HCT116 (cell line): ENCODE measurements at regions not wholly inside any gene's neighbourhood (a gene's known extent, or its start where the extent isn't known, plus 50 kb on each side); places are given as distances from the start of the nearest gene placed in this dataset.

Source experiments
- ATAC-seq: fragments of 200-7000 bp; cut with Tn5 transposase; 2 replicates; pipeline ENCODE4 v1.9.1; 2020; ENCODE audit warnings: mild to moderate bottlenecking, moderate library complexity
- BruUV-seq: library from RNA; stranded (reverse); fragments of 400-500 nt; replicated peaks from 2 replicates; lab custom pipeline; 2021; lab: Mats Ljungman, UMichigan
- CTCF ChIA-PET: fragments of 300-600 bp; sonication (Branson Sonifier 250); formaldehyde crosslinking; loops from one replicate; lab custom pipeline; 2021; ENCODE audit warnings: antibody characterized with exemption; lab: Charles Lee
- POLR2A ChIA-PET: fragments of 300-600, 350-600 bp; sonication (Branson Sonifier 250); formaldehyde crosslinking; loops from one replicate; lab custom pipeline; 2021; ENCODE audit warnings: antibody characterized with exemption; lab: Charles Lee
- RAD21 ChIA-PET, 2 experiments: fragments of 300-600 bp; sonication (Branson Sonifier 250); formaldehyde crosslinking; loops; one replicate each; lab custom pipeline; 2023; ENCODE audit warnings: low total read pairs in 2 of 2; ENCODE audit not compliant: uncharacterized antibody in 2 of 2, unreplicated experiment in 2 of 2, low non-redundant PET in 1 of 2; lab: Charles Lee
- DNase-seq: peaks from one replicate; pipeline ENCODE4 v3.0.0-alpha.2; 2010; ENCODE audit warnings: low read depth, low spot score
- H2AFZ ChIP-seq: fragments of 200-600 bp; shearing (Covaris generic), sonication (generic); 2 replicates; pipeline ENCODE4 v1.6.1; 2017; ENCODE audit warnings: low read depth, mixed run types, mixed read lengths, antibody characterized with exemption, low read length; ENCODE audit not compliant: poor library complexity, severe bottlenecking
- H3K27ac ChIP-seq: 2 replicates; pipeline ENCODE4 v1.5.1; 2012; ENCODE audit warnings: low read depth, low read length
- H3K27me3 ChIP-seq: fragments of 200-600 bp; sonication (generic); 2 replicates; pipeline ENCODE4 v1.6.1; 2016; ENCODE audit warnings: mixed run types, low read length, mixed read lengths; ENCODE audit not compliant: insufficient read depth
- H3K36me3 ChIP-seq, 2 experiments: fragments of 200-500 bp in 1 of 2; fragments of 200-600 bp in 1 of 2; sonication (Bioruptor generic) in 1 of 2; sonication (generic) in 1 of 2; 2 replicates each; pipeline versions ENCODE4 v1.5.1 to v1.6.1; 2014 to 2016; ENCODE audit warnings: low read length in 2 of 2, inconsistent platforms in 1 of 2, mixed read lengths in 1 of 2, mixed run types in 1 of 2; ENCODE audit not compliant: insufficient read depth in 2 of 2, control insufficient read depth in 1 of 2
- H3K4me1 ChIP-seq, 2 experiments: fragments of 200-600 bp in 1 of 2; sonication (generic) in 1 of 2; 2 replicates each; pipeline versions ENCODE4 v1.5.1 to v1.6.1; 2012 to 2017; ENCODE audit warnings: low read length in 2 of 2, inconsistent platforms in 1 of 2, mild to moderate bottlenecking in 1 of 2, mixed read lengths in 1 of 2, mixed run types in 1 of 2, moderate library complexity in 1 of 2; ENCODE audit not compliant: insufficient read depth in 2 of 2, control insufficient read depth in 1 of 2
- H3K4me2 ChIP-seq: fragments of 200-600 bp; sonication (generic); 2 replicates; pipeline ENCODE4 v1.6.1; 2017; ENCODE audit warnings: mixed run types, low read length, mixed read lengths
- H3K4me3 ChIP-seq, 2 experiments: fragments of 200-600 bp in 1 of 2; sonication (generic) in 1 of 2; replicated peaks in 1 of 2; 2 replicates each; pipeline ENCODE4 v1.5.1; 2011 to 2016; ENCODE audit warnings: low read length in 2 of 2, control low read depth in 1 of 2, low read depth in 1 of 2, mild to moderate bottlenecking in 1 of 2, mixed read lengths in 1 of 2, mixed run types in 1 of 2
- H3K79me2 ChIP-seq: fragments of 200-600 bp; sonication (generic); 2 replicates; pipeline ENCODE4 v1.6.1; 2017; ENCODE audit warnings: mild to moderate bottlenecking, mixed run types, low read length, moderate library complexity, mixed read lengths; ENCODE audit not compliant: insufficient read depth
- H3K9ac ChIP-seq: fragments of 200-600 bp; sonication (generic); 2 replicates; pipeline ENCODE4 v1.6.1; 2016; ENCODE audit warnings: low read length, mixed read lengths
- H3K9me2 ChIP-seq: fragments of 200-600 bp; sonication (generic), shearing (Covaris generic); 2 replicates; pipeline ENCODE4 v1.6.1; 2017; ENCODE audit warnings: mixed run types, mild to moderate bottlenecking, moderate library complexity; ENCODE audit not compliant: insufficient read depth
- H3K9me3 ChIP-seq, 2 experiments: fragments of 200-500 bp in 1 of 2; fragments of 200-600 bp in 1 of 2; sonication (Bioruptor generic) in 1 of 2; sonication (generic) in 1 of 2; 2 replicates each; pipeline ENCODE4 v1.6.1; 2014 to 2017; ENCODE audit warnings: low read length in 2 of 2, mixed read lengths in 2 of 2, inconsistent platforms in 1 of 2, low read depth in 1 of 2, mild to moderate bottlenecking in 1 of 2, mixed run types in 1 of 2, moderate library complexity in 1 of 2; ENCODE audit not compliant: control insufficient read depth in 1 of 2, insufficient read depth in 1 of 2
- H4K20me1 ChIP-seq: fragments of 200-600 bp; sonication (generic), shearing (Covaris generic); 2 replicates; pipeline ENCODE4 v1.6.1; 2017; ENCODE audit warnings: mixed run types, mild to moderate bottlenecking, moderate library complexity; ENCODE audit not compliant: insufficient read depth
- ATF3 ChIP-seq: IDR thresholded peaks from 2 replicates; pipeline ENCODE4 v1.6.1; 2012
- CBX3 ChIP-seq: IDR thresholded peaks from 2 replicates; pipeline ENCODE4 v1.6.1; 2012; ENCODE audit warnings: low read depth
- CEBPB ChIP-seq: IDR thresholded peaks from 2 replicates; pipeline ENCODE4 v1.6.1; 2012; ENCODE audit warnings: low read depth
- EGR1 ChIP-seq: IDR thresholded peaks from 2 replicates; pipeline ENCODE4 v1.6.1; 2012; ENCODE audit warnings: low read depth
- ELF1 ChIP-seq: IDR thresholded peaks from 2 replicates; pipeline ENCODE4 v1.6.1; 2012; ENCODE audit warnings: low read depth, borderline replicate concordance
- EZH2 ChIP-seq: fragments of 200-600 bp; sonication (generic); IDR thresholded peaks from 2 replicates; pipeline ENCODE4 v1.6.1; 2017; ENCODE audit warnings: antibody characterized with exemption, mixed run types
- FOSL1 ChIP-seq: IDR thresholded peaks from 2 replicates; pipeline ENCODE4 v1.6.1; 2012; ENCODE audit warnings: low read depth
- JUND ChIP-seq: IDR thresholded peaks from 2 replicates; pipeline ENCODE4 v1.6.1; 2012
- RAD21 ChIP-seq: IDR thresholded peaks from 2 replicates; pipeline ENCODE4 v1.6.1; 2012; ENCODE audit warnings: low read depth, mild to moderate bottlenecking
- REST ChIP-seq: IDR thresholded peaks from 2 replicates; pipeline ENCODE4 v1.6.1; 2012; ENCODE audit warnings: low read depth
- SP1 ChIP-seq: IDR thresholded peaks from 2 replicates; pipeline ENCODE4 v1.6.1; 2012; ENCODE audit warnings: low read depth
- TCF7L2 ChIP-seq: IDR thresholded peaks from 2 replicates; pipeline ENCODE4 v1.7.0; 2011; ENCODE audit warnings: borderline replicate concordance, inconsistent platforms; ENCODE audit not compliant: insufficient read depth, insufficient read length; ENCODE audit errors: extremely low read depth
- YY1 ChIP-seq: IDR thresholded peaks from 2 replicates; pipeline ENCODE4 v1.6.1; 2011; ENCODE audit warnings: low read length, low read depth, moderate library complexity, mild to moderate bottlenecking; ENCODE audit not compliant: insufficient replicate concordance; ENCODE audit errors: extremely low read depth
- ZBTB33 ChIP-seq: IDR thresholded peaks from 2 replicates; pipeline ENCODE4 v1.6.1; 2011; ENCODE audit warnings: mild to moderate bottlenecking, low read length, moderate library complexity; ENCODE audit not compliant: insufficient replicate concordance; ENCODE audit errors: extremely low read depth
- intact Hi-C: fragments of 100-400 bp; cut with micrococcal nuclease; formaldehyde crosslinking; loops from 2 replicates; pipeline ENCODE4 v1.10.0; 2022
- TF ChIP-seq, protein P1 (sequence below): IDR thresholded peaks from 2 replicates; pipeline ENCODE4 v1.6.1; 2012

DNA sequence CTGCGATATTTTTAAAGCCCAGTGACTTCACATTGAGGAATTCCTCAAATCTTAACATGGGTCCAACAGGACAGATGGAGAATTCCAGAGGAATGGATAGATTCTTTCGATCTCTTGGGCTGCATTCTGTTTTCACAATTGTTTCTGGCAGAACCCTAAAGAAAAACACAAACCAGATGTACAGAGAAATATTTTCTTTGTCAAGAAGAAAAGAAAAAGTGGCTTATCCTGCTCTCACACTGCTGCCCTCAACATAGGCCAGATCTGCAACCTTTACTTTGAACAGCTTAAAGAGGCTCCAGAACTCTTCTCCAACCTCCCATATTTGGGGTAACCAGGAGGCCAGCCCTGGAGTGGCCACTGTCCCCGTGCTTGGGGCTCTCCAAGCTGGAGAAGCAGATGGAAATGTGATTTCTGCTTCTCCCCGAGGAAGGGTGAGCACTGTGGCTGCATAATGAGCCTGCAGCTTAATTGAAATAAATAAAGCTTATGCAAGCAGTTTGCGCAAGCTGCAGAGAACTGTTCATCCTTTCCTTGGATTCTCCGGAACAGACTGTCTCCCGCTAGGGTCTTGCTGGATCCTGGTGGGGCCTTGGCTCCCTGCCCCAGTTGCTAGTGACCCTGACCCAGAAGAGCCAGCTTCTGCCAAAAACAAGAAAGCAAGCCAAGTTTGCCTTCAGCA, 453.2 kb upstream of the PROK2 start:
- BruUV-seq, result no TSS peak

More for the DNA sequence above, 453.2 kb upstream of the PROK2 start:
- DNase-seq (no peak), ATAC-seq (no peak)
- Histone ChIP-seq H3K4me2 (no peak overlapping the region), H3K27ac (no peak overlapping the region), H2AFZ (no peak overlapping the region), H3K27me3 (peaks cover 18% of the 10 kb centered on the region), H3K36me3 (no peaks in the 10 kb centered on the region), H3K9me3 (no peaks in the 10 kb centered on the region), H3K9me2 (no peaks in the 10 kb centered on the region), H3K79me2 (no peaks in the 10 kb centered on the region), H3K4me3 (no peak overlapping the region), H3K4me1 (no peaks in the 10 kb centered on the region), H4K20me1 (no peaks in the 10 kb centered on the region), H3K9ac (no peak overlapping the region)
- intact Hi-C loops, result no loop called here
- ChIA-PET RAD21 (no interaction called here), CTCF (no interaction called here), POLR2A (no interaction called here)
- no peak for TF ChIP-seq TCF7L2
- TF ChIP-seq SP1, result no peak
- TF ChIP-seq, protein P1, sequence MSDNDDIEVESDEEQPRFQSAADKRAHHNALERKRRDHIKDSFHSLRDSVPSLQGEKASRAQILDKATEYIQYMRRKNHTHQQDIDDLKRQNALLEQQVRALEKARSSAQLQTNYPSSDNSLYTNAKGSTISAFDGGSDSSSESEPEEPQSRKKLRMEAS, result no peak
- no peak for TF ChIP-seq EGR1
- TF ChIP-seq REST, result no peak
- TF ChIP-seq JUND, result no peak
- TF ChIP-seq EZH2, result no peak
- TF ChIP-seq FOSL1, result no peak
- no peak for TF ChIP-seq CBX3
- no peak for TF ChIP-seq CEBPB
- TF ChIP-seq RAD21, result no peak
- TF ChIP-seq ATF3, result no peak
- no peak for TF ChIP-seq YY1
- no peak for TF ChIP-seq ELF1
- no peak for TF ChIP-seq ZBTB33
